Left renal cortex interstitium (tissue), 4 donors: ENCODE measurements at regions not wholly inside any gene's neighbourhood (a gene's known extent, or its start where the extent isn't known, plus 50 kb on each side); places are given as distances from the start of the nearest gene placed in this dataset.
A peak's percentile ranks its signal among the peaks of the same experiment; 100 is the strongest.
"Not testable (repeated sequence)": the region's sequence is repeated elsewhere in the genome, so short reads cannot be mapped to it uniquely, and the experiment has no call there.

Source experiments
- DNase-seq, 4 donors: peaks; one replicate each; pipeline ENCODE4 v3.0.0-alpha.2; 2013; ENCODE audit warnings: low read depth in 4 of 4, low spot score in 2 of 4, missing footprints in 1 of 4

- DNase-seq = not testable (repeated sequence)
Observed at GRCh38 chr3:187890405-187890752, 145.1 kb upstream of the BCL6 start.

GRCh38 chr3:187896646-187897045 lies 151.4 kb upstream of the BCL6 start:
- DNase-seq = no peak

DNA sequence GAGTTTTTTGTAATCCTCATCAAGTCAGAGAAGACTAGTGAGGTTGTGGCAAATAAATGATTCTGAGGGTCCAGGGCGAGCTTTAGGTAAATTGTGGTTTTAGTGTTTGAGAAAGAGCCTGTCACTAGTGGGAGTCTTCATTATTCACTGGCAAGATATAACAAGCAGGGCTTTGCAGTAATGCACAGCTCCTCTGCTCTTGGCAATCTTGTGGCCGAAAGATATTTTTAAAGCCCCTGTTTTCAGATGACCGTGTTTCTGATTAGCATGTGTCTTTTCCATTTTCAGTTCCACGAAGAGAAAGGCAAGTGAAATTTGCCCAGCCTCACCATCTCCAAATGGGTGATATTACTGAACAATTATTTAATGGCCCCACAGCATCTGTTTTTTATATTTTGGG lies 154.0 kb upstream of the BCL6 start:
- no peak for DNase-seq

DNA sequence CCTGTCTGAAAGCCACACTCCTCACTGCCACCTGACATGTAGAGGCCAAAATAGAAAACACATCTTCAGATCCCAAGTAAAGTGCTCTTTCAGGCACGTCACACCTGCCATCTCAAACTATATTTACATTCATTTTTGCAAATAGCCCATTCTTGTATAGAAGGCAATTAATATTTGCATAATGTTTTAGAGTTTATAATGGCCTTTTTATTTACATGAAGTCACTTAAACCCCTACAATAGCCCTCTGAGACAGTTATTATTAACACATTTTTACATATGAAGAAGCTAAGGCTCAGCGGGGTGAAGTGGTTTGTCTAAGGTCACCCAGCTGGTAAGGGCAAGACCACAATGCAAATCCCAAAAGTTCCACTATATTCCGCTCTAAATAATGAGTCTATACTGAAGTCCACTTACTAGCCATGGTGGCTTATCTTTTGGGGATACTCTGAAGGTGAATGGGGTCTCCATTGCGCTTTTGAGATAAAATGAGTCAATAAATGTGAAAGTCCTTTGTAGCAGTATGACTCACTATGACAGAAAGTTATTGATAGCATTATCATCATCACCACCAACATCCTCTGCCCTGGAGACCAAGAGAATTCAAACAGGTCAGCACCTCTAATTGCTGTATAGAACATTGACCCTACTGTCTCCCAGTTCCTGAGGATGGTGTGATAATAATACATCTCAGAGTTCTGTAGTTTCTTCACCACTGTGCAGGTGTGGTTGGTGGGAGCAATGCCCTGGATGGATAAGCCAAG lies 155.9 kb upstream of the BCL6 start:
- no peak for DNase-seq

DNA sequence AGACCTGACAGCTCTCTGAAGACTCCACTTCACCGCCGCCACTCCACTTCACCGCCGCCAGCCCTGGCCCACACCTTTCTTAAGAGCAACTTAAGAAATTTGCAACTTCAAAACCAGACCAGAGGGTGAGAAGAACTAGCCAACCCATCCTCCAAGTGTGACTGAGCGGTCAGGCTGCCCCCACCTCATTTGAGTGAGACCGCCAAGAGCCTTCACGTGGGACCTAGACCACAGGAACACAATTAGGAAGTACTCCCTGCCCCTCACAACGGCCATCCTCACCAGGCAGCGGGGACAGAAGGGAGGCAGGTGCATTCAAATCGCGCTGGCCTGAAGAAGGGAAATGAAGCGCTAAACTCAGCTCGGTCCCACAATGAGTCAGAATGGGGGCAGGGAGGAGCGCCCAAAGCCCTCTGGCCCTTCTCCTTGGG lies 156.8 kb upstream of the BCL6 start:
- DNase-seq = no peak

DNA sequence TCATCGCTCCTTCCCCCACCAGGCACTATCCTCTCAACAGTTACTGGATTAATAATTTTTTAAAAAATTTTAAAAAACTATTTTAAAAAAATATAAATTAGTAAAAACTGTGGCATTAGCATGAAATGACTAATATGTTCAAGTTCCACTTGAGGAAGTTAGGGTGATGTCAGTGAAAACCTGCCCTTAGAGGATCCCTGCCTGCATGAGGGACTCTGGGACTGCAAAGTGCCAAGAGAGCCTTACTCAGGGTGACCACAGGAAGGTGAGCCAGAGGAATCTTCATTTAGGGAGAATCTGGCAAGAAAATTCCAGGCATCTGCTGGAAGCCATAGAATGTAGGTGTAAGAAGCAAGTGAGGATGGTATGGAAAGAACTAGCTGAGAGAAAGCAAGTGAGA lies 157.7 kb upstream of the BCL6 start:
- no peak for DNase-seq

- no peak for DNase-seq
Observed at GRCh38 chr3:187903697-187904096, 158.4 kb upstream of the BCL6 start.

DNA sequence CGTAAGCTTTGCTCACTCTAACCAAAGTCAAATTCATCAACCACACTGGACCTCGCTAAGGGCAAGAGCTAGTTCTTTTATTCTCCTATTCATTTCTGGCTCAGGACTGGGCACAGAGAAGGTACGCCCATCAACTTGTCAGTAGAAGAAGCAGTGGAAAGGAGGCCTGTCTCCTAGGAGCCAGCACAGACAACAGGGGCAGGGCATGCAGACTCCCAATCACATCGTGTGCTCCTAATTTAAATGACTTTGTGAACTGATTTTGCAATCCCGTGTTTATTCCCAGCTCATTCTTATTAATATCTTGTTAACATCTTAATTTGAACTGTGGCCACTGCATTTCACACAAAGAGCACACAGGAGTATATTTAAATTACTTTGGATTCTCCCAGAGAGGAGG lies 161.1 kb upstream of the BCL6 start:
- DNase-seq = no peak

DNA sequence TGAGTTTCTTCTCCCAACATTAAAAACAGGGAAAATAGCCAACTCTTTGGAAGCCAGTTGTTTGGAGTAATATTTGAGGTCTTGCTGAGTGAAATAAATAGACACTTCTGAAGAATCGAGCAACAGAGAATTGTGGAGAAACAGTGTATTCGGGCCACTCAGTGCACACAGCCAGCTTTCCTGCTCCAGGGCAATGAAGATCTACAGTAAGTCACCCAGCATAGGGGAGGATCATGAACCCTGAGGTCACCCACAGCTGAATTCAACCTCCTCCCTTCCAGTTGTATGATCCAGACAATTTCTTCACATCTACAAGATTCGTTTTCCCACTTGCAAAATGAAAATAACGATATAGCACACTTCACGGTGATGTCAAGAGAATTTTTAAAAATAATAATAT lies 161.7 kb upstream of the BCL6 start:
- no peak for DNase-seq

- no peak for DNase-seq
Observed at GRCh38 chr3:187909866-187910265, 164.6 kb upstream of the BCL6 start.

GRCh38 chr3:187912007-187912406 lies 166.7 kb upstream of the BCL6 start:
- no peak for DNase-seq

- no peak for DNase-seq
Observed at GRCh38 chr3:187913617-187914033, 168.4 kb upstream of the BCL6 start.

- no peak for DNase-seq
Observed at GRCh38 chr3:187914231-187914630, 169.0 kb upstream of the BCL6 start.

DNA sequence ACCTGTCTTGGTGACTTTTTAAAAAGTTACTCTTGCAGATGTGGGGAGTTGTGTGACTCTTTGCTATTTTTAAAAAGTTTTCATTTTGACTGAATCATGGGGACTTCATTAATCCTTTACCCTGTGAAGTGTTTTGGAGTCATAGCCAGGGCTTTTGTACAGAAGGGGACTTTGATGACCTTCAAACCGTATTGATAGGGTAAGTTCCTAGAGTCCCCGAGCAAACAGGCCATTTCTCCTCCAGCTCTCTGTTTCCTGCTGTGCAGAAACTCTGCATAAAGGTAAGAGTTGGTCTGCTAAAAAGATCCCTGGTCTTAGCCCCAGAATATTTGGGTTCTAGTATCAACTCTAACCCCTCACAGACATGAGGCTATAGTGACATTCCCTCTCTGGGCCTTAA lies 170.8 kb upstream of the BCL6 start:
- no peak for DNase-seq

GRCh38 chr3:187918081-187918644 lies 172.9 kb upstream of the BCL6 start:
- no peak for DNase-seq

DNA sequence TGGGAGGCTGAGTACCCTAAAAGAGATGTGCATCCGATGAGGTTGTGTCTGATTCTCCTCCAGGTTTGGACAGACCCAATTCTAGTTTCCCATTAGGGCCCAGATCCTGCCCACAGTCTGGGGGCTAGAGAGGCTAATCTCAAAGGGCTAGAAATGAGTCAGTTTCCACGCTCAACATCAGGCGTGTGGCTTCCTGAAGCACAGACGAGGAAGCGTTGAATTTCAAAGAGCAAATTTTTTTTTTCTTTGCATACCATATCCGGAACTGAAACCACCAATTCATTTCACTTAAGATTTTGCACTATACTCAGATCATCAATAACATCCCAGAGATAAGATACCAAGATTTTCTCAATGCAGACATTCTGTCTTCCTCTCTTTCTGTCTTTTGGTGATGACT lies 173.8 kb upstream of the BCL6 start:
- no peak for DNase-seq

GRCh38 chr3:187919544-187919943 lies 174.3 kb upstream of the BCL6 start:
- DNase-seq = no peak

GRCh38 chr3:187920030-187920429 lies 174.8 kb upstream of the BCL6 start:
- no peak for DNase-seq

DNA sequence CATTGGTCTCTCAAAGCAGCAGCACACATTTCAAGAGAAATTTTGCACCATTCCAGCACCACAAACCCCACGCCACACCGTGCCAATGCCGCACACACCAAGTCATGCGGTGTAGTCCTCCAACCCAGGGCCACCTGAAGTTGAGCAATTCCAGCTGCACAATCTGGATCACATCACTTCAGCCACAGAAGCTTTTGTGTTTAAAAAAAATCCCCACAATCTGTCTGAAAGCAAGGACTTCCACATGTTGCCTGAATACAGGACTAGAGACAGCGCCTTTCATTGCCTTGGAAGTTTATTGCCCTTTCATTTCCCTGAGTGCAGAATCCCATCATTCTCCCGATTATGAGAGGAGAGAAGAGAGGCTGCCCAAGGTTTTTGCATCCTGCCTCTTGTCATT lies 175.6 kb upstream of the BCL6 start:
- peak in 2 of 4 donors; percentile 40 to 61 for DNase-seq

DNA sequence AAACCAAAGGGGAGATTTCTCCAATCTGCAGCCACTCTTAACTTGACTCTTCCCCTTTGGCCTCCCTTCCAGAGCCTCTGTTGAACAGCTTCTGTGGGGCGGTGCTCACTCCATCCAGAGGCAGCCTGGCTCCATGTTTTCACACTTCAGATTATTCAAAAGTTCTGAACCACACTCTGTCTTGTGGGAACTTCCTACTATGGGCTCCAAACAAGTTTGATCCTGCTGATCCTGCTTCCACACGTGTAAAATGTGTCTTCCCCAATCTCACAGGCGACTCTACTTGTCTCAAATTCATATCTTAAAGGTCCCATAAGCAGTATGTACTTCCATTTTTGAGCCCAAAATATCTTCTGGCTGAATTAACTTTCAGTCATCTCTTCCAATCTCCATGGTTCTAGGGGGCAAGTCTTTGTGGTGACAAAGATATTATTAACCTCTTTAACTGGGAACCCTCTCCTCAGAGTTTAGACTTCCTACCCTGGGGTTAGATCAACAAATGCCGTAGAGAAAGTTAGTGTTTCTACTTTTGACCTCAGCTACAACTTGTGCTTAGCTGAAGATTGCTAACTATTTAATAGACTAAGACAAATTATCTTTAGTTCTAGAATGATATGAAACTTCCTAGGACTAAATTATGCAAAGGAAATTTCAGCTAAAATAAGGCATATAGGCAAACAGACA lies 176.3 kb upstream of the BCL6 start:
- DNase-seq = no peak

- DNase-seq = no peak
Observed at GRCh38 chr3:187922704-187923416, 177.6 kb upstream of the BCL6 start.
